Smooth muscle cell (in vitro differentiated cells): ENCODE measurements at regions not wholly inside any gene's neighbourhood (a gene's known extent, or its start where the extent isn't known, plus 50 kb on each side); places are given as distances from the start of the nearest gene placed in this dataset.

Source experiments
- DNase-seq: peaks from one replicate; lab custom pipeline; 2025; ENCODE audit not compliant: unreplicated experiment; lab: John Stamatoyannopoulos, UW
- H2AFZ ChIP-seq: fragments of 200-600 bp; sonication (generic); 2 replicates; pipeline ENCODE4 v1.6.0; 2016; ENCODE audit warnings: antibody characterized with exemption, low read depth, mild to moderate bottlenecking
- H3F3A ChIP-seq: fragments of 200-600 bp; sonication (generic); 2 replicates; pipeline ENCODE4 v1.6.0; 2017; ENCODE audit warnings: antibody characterized with exemption, low read depth
- H3K27ac ChIP-seq: fragments of 200-600 bp; sonication (generic); 2 replicates; pipeline ENCODE4 v1.5.1; 2016; ENCODE audit warnings: low read depth, mild to moderate bottlenecking
- H3K27me3 ChIP-seq: fragments of 200-600 bp; sonication (generic); 2 replicates; pipeline ENCODE4 v1.6.1; 2016; ENCODE audit warnings: low read depth, mild to moderate bottlenecking
- H3K36me3 ChIP-seq: fragments of 200-600 bp; sonication (generic); 2 replicates; pipeline ENCODE4 v1.5.1; 2016; ENCODE audit warnings: low read depth
- H3K4me1 ChIP-seq: fragments of 200-600 bp; sonication (generic); 2 replicates; pipeline ENCODE4 v1.5.1; 2016; ENCODE audit warnings: low read depth
- H3K4me2 ChIP-seq: fragments of 200-600 bp; sonication (generic); 2 replicates; pipeline ENCODE4 v1.6.0; 2016; ENCODE audit warnings: mild to moderate bottlenecking
- H3K4me3 ChIP-seq: fragments of 200-600 bp; sonication (generic); 2 replicates; pipeline ENCODE4 v1.5.1; 2016; ENCODE audit warnings: mild to moderate bottlenecking
- H3K79me2 ChIP-seq: fragments of 200-600 bp; sonication (generic); 2 replicates; pipeline ENCODE4 v1.6.0; 2016; ENCODE audit warnings: low read depth, mild to moderate bottlenecking
- H3K9ac ChIP-seq: fragments of 200-600 bp; sonication (generic); 2 replicates; pipeline ENCODE4 v1.6.0; 2016; ENCODE audit warnings: low read depth
- H3K9me3 ChIP-seq: fragments of 200-600 bp; sonication (generic); replicated peaks from 2 replicates; pipeline ENCODE4 v1.5.1; 2016; ENCODE audit warnings: low read depth
- H4K20me1 ChIP-seq: fragments of 200-600 bp; sonication (generic); 2 replicates; pipeline ENCODE4 v1.6.0; 2016; ENCODE audit warnings: low read depth
- CTCF ChIP-seq: fragments of 200-600 bp; sonication (generic); IDR thresholded peaks from 2 replicates; pipeline ENCODE4 v1.5.1; 2017; ENCODE audit warnings: borderline replicate concordance, mild to moderate bottlenecking, antibody characterized with exemption; ENCODE audit not compliant: insufficient read depth, poor library complexity, severe bottlenecking
- WGBS: methylation state at CpG from one replicate; pipeline ENCODE4 v1.1.7; 2016; ENCODE audit warnings: low lambda C conversion rate; 5-methylcytosine and 5-hydroxymethylcytosine counted together

GRCh38 chr13:57932061-57932460 lies 300.5 kb downstream of the PCDH17 start:
- no peaks in the 10 kb centered on the region for H3K4me1 ChIP-seq
- no peak overlapping the region for H2AFZ ChIP-seq
- no peaks in the 10 kb centered on the region for H4K20me1 ChIP-seq
- H3K4me3 ChIP-seq, result no peak overlapping the region
- H3K4me2 ChIP-seq, result no peak overlapping the region
- H3K9me3 ChIP-seq, result no peaks in the 10 kb centered on the region
- no peaks in the 10 kb centered on the region for H3F3A ChIP-seq
- H3K27ac ChIP-seq, result no peak overlapping the region
- no peak overlapping the region for H3K9ac ChIP-seq
- no peaks in the 10 kb centered on the region for H3K36me3 ChIP-seq
- 85% methylated on average over 1 of the region's 1 CpG for WGBS
- H3K79me2 ChIP-seq, result no peaks in the 10 kb centered on the region
- H3K27me3 ChIP-seq, result no peaks in the 10 kb centered on the region
- no peak for TF ChIP-seq CTCF
- no peak for DNase-seq

GRCh38 chr13:57933606-57934005 lies 302.1 kb downstream of the PCDH17 start:
- H3K79me2 ChIP-seq, result no peaks in the 10 kb centered on the region
- no peak overlapping the region for H3K4me3 ChIP-seq
- H3F3A ChIP-seq, result no peaks in the 10 kb centered on the region
- no peak for TF ChIP-seq CTCF
- no peaks in the 10 kb centered on the region for H3K9me3 ChIP-seq
- H2AFZ ChIP-seq, result no peak overlapping the region
- DNase-seq, result no peak
- H4K20me1 ChIP-seq, result no peaks in the 10 kb centered on the region
- 97% methylated on average over 1 of the region's 1 CpG for WGBS
- no peak overlapping the region for H3K9ac ChIP-seq
- no peak overlapping the region for H3K4me2 ChIP-seq
- no peak overlapping the region for H3K27ac ChIP-seq
- no peaks in the 10 kb centered on the region for H3K27me3 ChIP-seq
- no peaks in the 10 kb centered on the region for H3K4me1 ChIP-seq
- no peaks in the 10 kb centered on the region for H3K36me3 ChIP-seq

GRCh38 chr13:57935965-57936364 lies 304.4 kb downstream of the PCDH17 start:
- H3K36me3 ChIP-seq, result no peaks in the 10 kb centered on the region
- H3K4me2 ChIP-seq, result no peak overlapping the region
- no peak for TF ChIP-seq CTCF
- H3K79me2 ChIP-seq, result no peaks in the 10 kb centered on the region
- no peak overlapping the region for H3K4me3 ChIP-seq
- H2AFZ ChIP-seq, result no peak overlapping the region
- no peak overlapping the region for H3K9ac ChIP-seq
- DNase-seq, result no peak
- H3K4me1 ChIP-seq, result no peaks in the 10 kb centered on the region
- no peaks in the 10 kb centered on the region for H3K27me3 ChIP-seq
- no peak overlapping the region for H3K27ac ChIP-seq
- H4K20me1 ChIP-seq, result no peaks in the 10 kb centered on the region
- H3K9me3 ChIP-seq, result no peaks in the 10 kb centered on the region
- 91% methylated on average over 3 of the region's 3 CpGs for WGBS
- H3F3A ChIP-seq, result no peaks in the 10 kb centered on the region

GRCh38 chr13:57946361-57946760 lies 314.8 kb downstream of the PCDH17 start:
- no peak for TF ChIP-seq CTCF
- 39% methylated on average over 1 of the region's 1 CpG for WGBS
- Histone ChIP-seq H2AFZ (no peak overlapping the region), H3K36me3 (no peaks in the 10 kb centered on the region), H3K9ac (no peak overlapping the region), H3K4me2 (no peak overlapping the region), H4K20me1 (no peaks in the 10 kb centered on the region), H3K79me2 (no peaks in the 10 kb centered on the region), H3K4me3 (no peak overlapping the region), H3K9me3 (no peaks in the 10 kb centered on the region), H3F3A (no peaks in the 10 kb centered on the region), H3K27me3 (no peaks in the 10 kb centered on the region), H3K4me1 (no peaks in the 10 kb centered on the region), H3K27ac (no peak overlapping the region)
- DNase-seq, result no peak
